GM18517 (cell line): ENCODE measurements at regions not wholly inside any gene's neighbourhood (a gene's known extent, or its start where the extent isn't known, plus 50 kb on each side); places are given as distances from the start of the nearest gene placed in this dataset.
"Not testable (repeated sequence)": the region's sequence is repeated elsewhere in the genome, so short reads cannot be mapped to it uniquely, and the experiment has no call there.

Experiments
- ATAC-seq: cut with Tn5 transposase; IDR thresholded peaks from one replicate; pipeline ENCODE4 v1.9.1; 2021; ENCODE audit warnings: mild to moderate bottlenecking, moderate library complexity; ENCODE audit not compliant: unreplicated experiment

- no peak for ATAC-seq
These were observed 376.9 kb upstream of the GRAMD2B start for GRCh38 chr5:126046318-126046717.

- ATAC-seq: no peak
These were observed 376.2 kb upstream of the GRAMD2B start for GRCh38 chr5:126046846-126047571.

- ATAC-seq: no peak
These were observed 371.1 kb upstream of the GRAMD2B start for GRCh38 chr5:126052120-126052519.

GRCh38 chr5:126052791-126053190, 370.4 kb upstream of the GRAMD2B start:
- ATAC-seq: no peak

- no peak for ATAC-seq
These were observed 369.6 kb upstream of the GRAMD2B start for GRCh38 chr5:126053630-126054029.

GRCh38 chr5:126054577-126055347, 368.4 kb upstream of the GRAMD2B start:
- ATAC-seq: no peak

GRCh38 chr5:126055348-126055729, 367.9 kb upstream of the GRAMD2B start:
- no peak for ATAC-seq

- ATAC-seq: no peak
These were observed 366.9 kb upstream of the GRAMD2B start for GRCh38 chr5:126056352-126056751.

GRCh38 chr5:126056851-126057622, 366.2 kb upstream of the GRAMD2B start:
- no peak for ATAC-seq

- not testable (repeated sequence) for ATAC-seq
These were observed 364.8 kb upstream of the GRAMD2B start for GRCh38 chr5:126058392-126058791.

- ATAC-seq: no peak
These were observed 360.6 kb upstream of the GRAMD2B start for GRCh38 chr5:126062398-126063221.

- no peak for ATAC-seq
These were observed 358.1 kb upstream of the GRAMD2B start for GRCh38 chr5:126065061-126065460.

GRCh38 chr5:126066836-126067235, 356.4 kb upstream of the GRAMD2B start:
- no peak for ATAC-seq

GRCh38 chr5:126067404-126067803, 355.8 kb upstream of the GRAMD2B start:
- no peak for ATAC-seq

GRCh38 chr5:126069329-126069728, 353.9 kb upstream of the GRAMD2B start:
- no peak for ATAC-seq

GRCh38 chr5:126070481-126070880, 352.7 kb upstream of the GRAMD2B start:
- no peak for ATAC-seq

GRCh38 chr5:126074538-126074937, 348.7 kb upstream of the GRAMD2B start:
- no peak for ATAC-seq

- ATAC-seq: no peak
These were observed 343.9 kb upstream of the GRAMD2B start for GRCh38 chr5:126079266-126079665.

- no peak for ATAC-seq
These were observed 342.0 kb upstream of the GRAMD2B start for GRCh38 chr5:126081209-126081608.

- no peak for ATAC-seq
These were observed 330.2 kb upstream of the GRAMD2B start for GRCh38 chr5:126093041-126093440.

GRCh38 chr5:126093718-126094117, 329.5 kb upstream of the GRAMD2B start:
- no peak for ATAC-seq
